WTC11 (cell line): ENCODE measurements at regions not wholly inside any gene's neighbourhood (a gene's known extent, or its start where the extent isn't known, plus 50 kb on each side); places are given as distances from the start of the nearest gene placed in this dataset.
A peak's percentile ranks its signal among the peaks of the same experiment; 100 is the strongest.

ENCODE experiments used
- ATAC-seq: fragments of 200-7000 bp; cut with Tn5 transposase; 2 replicates; pipeline ENCODE4 v1.10.0; 2021; ENCODE audit warnings: mild to moderate bottlenecking, moderate library complexity
- CTCF ChIA-PET: fragments of 300-600 bp; sonication (Branson Sonifier 250); formaldehyde crosslinking; loops from one replicate; lab custom pipeline; 2021; ENCODE audit warnings: antibody characterized with exemption; lab: Charles Lee
- POLR2A ChIA-PET: fragments of 350-600 bp; sonication (Branson Sonifier 250); formaldehyde crosslinking; loops from one replicate; lab custom pipeline; 2021; ENCODE audit warnings: antibody characterized with exemption; lab: Charles Lee
- DNase-seq: peaks from one replicate; pipeline ENCODE4 v3.0.0; 2021; ENCODE audit warnings: low spot score
- H3K27ac Mint-ChIP-seq: 2 replicates; pipeline ENCODE4 v1.8.0; 2021; ENCODE audit warnings: mixed read lengths
- H3K27me3 Mint-ChIP-seq: 2 replicates; pipeline ENCODE4 v1.8.0; 2021; ENCODE audit warnings: low read depth, mild to moderate bottlenecking, moderate library complexity, mixed read lengths
- H3K36me3 Mint-ChIP-seq: 2 replicates; pipeline ENCODE4 v1.8.0; 2021; ENCODE audit warnings: mixed read lengths
- H3K4me1 Mint-ChIP-seq: 2 replicates; pipeline ENCODE4 v1.8.0; 2022; ENCODE audit warnings: mixed read lengths
- H3K4me3 Mint-ChIP-seq: 2 replicates; pipeline ENCODE4 v1.8.0; 2021; ENCODE audit warnings: mild to moderate bottlenecking, moderate library complexity, mixed read lengths
- H3K9me3 Mint-ChIP-seq: 2 replicates; pipeline ENCODE4 v1.8.0; 2021; ENCODE audit warnings: mixed read lengths
- CREM ChIP-seq: sonication (generic); formaldehyde crosslinking; IDR thresholded peaks from 2 replicates; pipeline ENCODE4 v1.8.1; 2022; ENCODE audit warnings: mild to moderate bottlenecking, missing genetic modification reagents, moderate library complexity
- EMX1 ChIP-seq: fragments of 250-450 bp; sonication (Bioruptor Pico); IDR thresholded peaks from 2 replicates; pipeline ENCODE4 v1.8.0; 2021; ENCODE audit warnings: mild to moderate bottlenecking
- GTF2I ChIP-seq: fragments of 250-450 bp; sonication (Bioruptor Pico); conservative IDR thresholded peaks from 2 replicates; pipeline ENCODE4 v1.4.0; 2021; ENCODE audit warnings: mild to moderate bottlenecking
- KAT7 ChIP-seq: sonication (generic); formaldehyde crosslinking; IDR thresholded peaks from 2 replicates; pipeline ENCODE4 v1.8.1; 2023; ENCODE audit warnings: missing genetic modification reagents, mild to moderate bottlenecking, borderline replicate concordance
- MYBL2 ChIP-seq: sonication (generic); formaldehyde crosslinking; IDR thresholded peaks from 2 replicates; pipeline ENCODE4 v1.8.1; 2023; ENCODE audit warnings: mild to moderate bottlenecking, moderate library complexity, missing genetic modification reagents
- NR3C1 ChIP-seq: sonication (generic); formaldehyde crosslinking; conservative IDR thresholded peaks from 2 replicates; pipeline ENCODE4 v1.8.1; 2023; ENCODE audit warnings: low read depth, mild to moderate bottlenecking, missing genetic modification reagents
- RORB ChIP-seq: fragments of 250-450 bp; sonication (Bioruptor Pico); IDR thresholded peaks from 2 replicates; pipeline ENCODE4 v1.9.0; 2021; ENCODE audit warnings: mild to moderate bottlenecking
- SMAD3 ChIP-seq: sonication (generic); formaldehyde crosslinking; IDR thresholded peaks from 2 replicates; pipeline ENCODE4 v1.8.0; 2022; ENCODE audit warnings: missing genetic modification reagents, mild to moderate bottlenecking, borderline replicate concordance
- STAT6 ChIP-seq: sonication (generic); formaldehyde crosslinking; conservative IDR thresholded peaks from 2 replicates; pipeline ENCODE4 v1.8.1; 2023; ENCODE audit warnings: mild to moderate bottlenecking, low read depth, missing genetic modification reagents, moderate library complexity
- TCF7 ChIP-seq: sonication (generic); formaldehyde crosslinking; IDR thresholded peaks from 2 replicates; pipeline ENCODE4 v1.8.0; 2022; ENCODE audit warnings: mild to moderate bottlenecking, low read depth, missing genetic modification reagents, moderate library complexity
- TEAD1 ChIP-seq: sonication (generic); formaldehyde crosslinking; IDR thresholded peaks from 2 replicates; pipeline ENCODE4 v1.8.0; 2022; ENCODE audit warnings: mild to moderate bottlenecking, missing genetic modification reagents
- TP53 ChIP-seq: sonication (generic); formaldehyde crosslinking; IDR thresholded peaks from 2 replicates; pipeline ENCODE4 v1.8.1; 2023; ENCODE audit warnings: mild to moderate bottlenecking, missing genetic modification reagents
- ZBTB21 ChIP-seq: sonication (generic); formaldehyde crosslinking; IDR thresholded peaks from 2 replicates; pipeline ENCODE4 v1.8.1; 2023; ENCODE audit warnings: mild to moderate bottlenecking, missing genetic modification reagents, borderline replicate concordance
- ZNF219 ChIP-seq: sonication (generic); formaldehyde crosslinking; IDR thresholded peaks from 2 replicates; pipeline ENCODE4 v1.8.0; 2023; ENCODE audit warnings: missing genetic modification reagents, mild to moderate bottlenecking, borderline replicate concordance
- ZNF416 ChIP-seq: fragments of 250-450 bp; sonication (Bioruptor Pico); IDR thresholded peaks from 2 replicates; pipeline ENCODE4 v1.9.0; 2021; ENCODE audit warnings: mild to moderate bottlenecking, inconsistent platforms
- ZNF423 ChIP-seq: fragments of 250-450 bp; sonication (Bioruptor Pico); IDR thresholded peaks from 2 replicates; pipeline ENCODE4 v2.1.2; 2022; ENCODE audit warnings: mild to moderate bottlenecking, moderate library complexity
- TF ChIP-seq, protein P1 (sequence below): sonication (generic); formaldehyde crosslinking; IDR thresholded peaks from 2 replicates; pipeline ENCODE4 v1.8.0; 2023; ENCODE audit warnings: missing genetic modification reagents, mild to moderate bottlenecking, borderline replicate concordance
- TF ChIP-seq, protein P2 (sequence below): sonication (generic); formaldehyde crosslinking; IDR thresholded peaks from 2 replicates; pipeline ENCODE4 v1.8.0; 2022; ENCODE audit warnings: mild to moderate bottlenecking, missing genetic modification reagents

DNA sequence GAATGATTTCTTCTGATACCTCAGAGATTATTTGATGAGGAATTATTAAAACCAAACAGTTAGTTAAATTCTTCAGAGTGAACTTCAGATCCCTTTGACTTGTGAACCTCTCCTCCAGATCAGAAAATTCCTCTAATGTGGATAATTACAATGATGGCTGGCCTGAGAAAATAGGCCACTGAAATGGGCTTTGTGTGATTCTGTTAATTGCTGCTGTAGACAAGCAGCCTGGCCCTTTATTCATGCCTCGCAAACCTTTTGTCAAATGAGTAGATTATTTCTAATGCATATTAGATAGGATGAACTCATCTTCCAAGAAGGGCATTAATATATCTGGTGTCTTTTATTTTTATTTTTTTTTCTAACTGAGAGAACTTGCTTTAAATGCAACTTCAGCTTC, 855.2 kb downstream of the TLE4 start:
- ChIA-PET POLR2A (no interaction called here), CTCF (no interaction called here)
- Mint-ChIP-seq H3K27me3 (no peaks in the 10 kb centered on the region), H3K4me1 (no peaks in the 10 kb centered on the region), H3K9me3 (peaks cover 18% of the 10 kb centered on the region), H3K27ac (no peak overlapping the region), H3K4me3 (no peak overlapping the region)
- DNase-seq: no peak
- no peak for ATAC-seq
- TF ChIP-seq KAT7 (no peak), ZNF219 (CRISPR knock-in tag) (no peak), RORB (CRISPR knock-in tag) (no peak), TCF7 (CRISPR knock-in tag) (no peak)
- TF ChIP-seq, protein P1, sequence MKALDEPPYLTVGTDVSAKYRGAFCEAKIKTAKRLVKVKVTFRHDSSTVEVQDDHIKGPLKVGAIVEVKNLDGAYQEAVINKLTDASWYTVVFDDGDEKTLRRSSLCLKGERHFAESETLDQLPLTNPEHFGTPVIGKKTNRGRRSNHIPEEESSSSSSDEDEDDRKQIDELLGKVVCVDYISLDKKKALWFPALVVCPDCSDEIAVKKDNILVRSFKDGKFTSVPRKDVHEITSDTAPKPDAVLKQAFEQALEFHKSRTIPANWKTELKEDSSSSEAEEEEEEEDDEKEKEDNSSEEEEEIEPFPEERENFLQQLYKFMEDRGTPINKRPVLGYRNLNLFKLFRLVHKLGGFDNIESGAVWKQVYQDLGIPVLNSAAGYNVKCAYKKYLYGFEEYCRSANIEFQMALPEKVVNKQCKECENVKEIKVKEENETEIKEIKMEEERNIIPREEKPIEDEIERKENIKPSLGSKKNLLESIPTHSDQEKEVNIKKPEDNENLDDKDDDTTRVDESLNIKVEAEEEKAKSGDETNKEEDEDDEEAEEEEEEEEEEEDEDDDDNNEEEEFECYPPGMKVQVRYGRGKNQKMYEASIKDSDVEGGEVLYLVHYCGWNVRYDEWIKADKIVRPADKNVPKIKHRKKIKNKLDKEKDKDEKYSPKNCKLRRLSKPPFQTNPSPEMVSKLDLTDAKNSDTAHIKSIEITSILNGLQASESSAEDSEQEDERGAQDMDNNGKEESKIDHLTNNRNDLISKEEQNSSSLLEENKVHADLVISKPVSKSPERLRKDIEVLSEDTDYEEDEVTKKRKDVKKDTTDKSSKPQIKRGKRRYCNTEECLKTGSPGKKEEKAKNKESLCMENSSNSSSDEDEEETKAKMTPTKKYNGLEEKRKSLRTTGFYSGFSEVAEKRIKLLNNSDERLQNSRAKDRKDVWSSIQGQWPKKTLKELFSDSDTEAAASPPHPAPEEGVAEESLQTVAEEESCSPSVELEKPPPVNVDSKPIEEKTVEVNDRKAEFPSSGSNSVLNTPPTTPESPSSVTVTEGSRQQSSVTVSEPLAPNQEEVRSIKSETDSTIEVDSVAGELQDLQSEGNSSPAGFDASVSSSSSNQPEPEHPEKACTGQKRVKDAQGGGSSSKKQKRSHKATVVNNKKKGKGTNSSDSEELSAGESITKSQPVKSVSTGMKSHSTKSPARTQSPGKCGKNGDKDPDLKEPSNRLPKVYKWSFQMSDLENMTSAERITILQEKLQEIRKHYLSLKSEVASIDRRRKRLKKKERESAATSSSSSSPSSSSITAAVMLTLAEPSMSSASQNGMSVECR: no peak
- TF ChIP-seq, all 79 proteins: peak for 0
- peaks cover 11% of the 10 kb centered on the region for H3K36me3 Mint-ChIP-seq

DNA sequence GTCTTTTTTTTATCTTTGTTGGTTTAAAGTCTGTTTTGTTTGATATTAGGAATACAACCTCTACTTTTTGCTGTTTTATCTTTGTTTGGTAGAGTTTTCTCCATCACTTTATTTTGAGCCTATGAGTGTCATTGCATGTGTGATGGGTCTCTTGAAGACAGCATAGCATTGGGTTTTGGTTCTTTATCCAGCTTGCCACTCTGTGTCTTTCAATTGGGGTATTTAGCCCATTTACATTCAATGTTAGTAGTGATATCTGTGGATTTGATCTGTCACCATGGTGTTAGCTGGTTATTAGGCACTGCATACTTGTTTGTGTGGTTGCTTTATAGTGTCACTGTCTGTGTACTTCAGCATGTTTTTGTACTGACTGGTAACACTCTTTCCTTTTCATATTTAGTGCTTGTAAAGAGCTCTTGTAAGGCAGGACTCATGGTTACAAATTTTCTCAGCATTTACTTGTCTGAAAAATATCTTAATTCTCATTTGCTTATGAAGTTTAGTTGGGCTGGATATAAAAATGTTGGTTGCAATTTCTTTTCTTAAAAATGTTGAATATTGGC, 845.5 kb downstream of the TLE4 start:
- peaks cover 62% of the 10 kb centered on the region for H3K9me3 Mint-ChIP-seq
- POLR2A ChIA-PET: no interaction called here
- H3K36me3 Mint-ChIP-seq: peaks cover 55% of the 10 kb centered on the region
- no peak for DNase-seq
- TF ChIP-seq, protein P1: no peak
- TF ChIP-seq ZNF423 (CRISPR knock-in tag) (no peak), GTF2I (no peak), MYBL2 (CRISPR knock-in tag) (no peak), ZBTB21 (CRISPR knock-in tag) (no peak), TCF7 (CRISPR knock-in tag) (no peak)
- TF ChIP-seq, all 79 proteins: peak for 0
- Mint-ChIP-seq H3K4me3 (no peak overlapping the region), H3K27ac (no peak overlapping the region), H3K27me3 (peaks cover 2% of the 10 kb centered on the region; the same call in 1 of the 2 replicates), H3K4me1 (peaks cover 20% of the 10 kb centered on the region)
- no peak for ATAC-seq
- CTCF ChIA-PET: no interaction called here

- Mint-ChIP-seq H3K36me3 (peaks cover 49% of the 10 kb centered on the region), H3K4me3 (peak overlapping the region; percentile 35), H3K27ac (peak overlapping the region; percentile 89), H3K27me3 (peaks cover 3% of the 10 kb centered on the region; the same call in 1 of the 2 replicates), H3K9me3 (peaks cover 45% of the 10 kb centered on the region), H3K4me1 (peaks cover 65% of the 10 kb centered on the region)
- ChIA-PET POLR2A (interaction anchor here (0.6 to 1.3 kb wide), 3 partner anchors 33 to 1137 kb away, joined by 3 to 4 read pairs (median 4); partner anchors contain the start of gene TLE4), CTCF (no interaction called here)
- ATAC-seq (peak; percentile 98), DNase-seq (peak; percentile 49)
- peak; percentile 87; the same call in 1 of the 2 replicates for TF ChIP-seq SMAD3 (CRISPR knock-in tag)
- TF ChIP-seq EMX1 (CRISPR knock-in tag): no peak
- peak; percentile 45; the same call in 1 of the 2 replicates for TF ChIP-seq NR3C1 (CRISPR knock-in tag)
- 0 out of 2 replicates have a peak, but pooled peaks have one; percentile 68 for TF ChIP-seq STAT6
- TF ChIP-seq TEAD1: peak; percentile 97
- TF ChIP-seq, protein P2, sequence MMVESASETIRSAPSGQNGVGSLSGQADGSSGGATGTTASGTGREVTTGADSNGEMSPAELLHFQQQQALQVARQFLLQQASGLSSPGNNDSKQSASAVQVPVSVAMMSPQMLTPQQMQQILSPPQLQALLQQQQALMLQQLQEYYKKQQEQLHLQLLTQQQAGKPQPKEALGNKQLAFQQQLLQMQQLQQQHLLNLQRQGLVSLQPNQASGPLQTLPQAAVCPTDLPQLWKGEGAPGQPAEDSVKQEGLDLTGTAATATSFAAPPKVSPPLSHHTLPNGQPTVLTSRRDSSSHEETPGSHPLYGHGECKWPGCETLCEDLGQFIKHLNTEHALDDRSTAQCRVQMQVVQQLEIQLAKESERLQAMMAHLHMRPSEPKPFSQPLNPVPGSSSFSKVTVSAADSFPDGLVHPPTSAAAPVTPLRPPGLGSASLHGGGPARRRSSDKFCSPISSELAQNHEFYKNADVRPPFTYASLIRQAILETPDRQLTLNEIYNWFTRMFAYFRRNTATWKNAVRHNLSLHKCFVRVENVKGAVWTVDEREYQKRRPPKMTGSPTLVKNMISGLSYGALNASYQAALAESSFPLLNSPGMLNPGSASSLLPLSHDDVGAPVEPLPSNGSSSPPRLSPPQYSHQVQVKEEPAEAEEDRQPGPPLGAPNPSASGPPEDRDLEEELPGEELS: peak; percentile 95
- TF ChIP-seq CREM (CRISPR knock-in tag): no peak
- no peak for TF ChIP-seq ZNF416
- TF ChIP-seq TP53 (CRISPR knock-in tag): peak; percentile 77
- peak; percentile 68; the same call in 1 of the 2 replicates for TF ChIP-seq ZBTB21 (CRISPR knock-in tag)
Observed at GRCh38 chr9:80410106-80410505, 838.3 kb downstream of the TLE4 start.
